ENCODE measurements at regions not wholly inside any gene's neighbourhood (a gene's known extent, or its start where the extent isn't known, plus 50 kb on each side); places are given as distances from the start of the nearest gene placed in this dataset.

DNA sequence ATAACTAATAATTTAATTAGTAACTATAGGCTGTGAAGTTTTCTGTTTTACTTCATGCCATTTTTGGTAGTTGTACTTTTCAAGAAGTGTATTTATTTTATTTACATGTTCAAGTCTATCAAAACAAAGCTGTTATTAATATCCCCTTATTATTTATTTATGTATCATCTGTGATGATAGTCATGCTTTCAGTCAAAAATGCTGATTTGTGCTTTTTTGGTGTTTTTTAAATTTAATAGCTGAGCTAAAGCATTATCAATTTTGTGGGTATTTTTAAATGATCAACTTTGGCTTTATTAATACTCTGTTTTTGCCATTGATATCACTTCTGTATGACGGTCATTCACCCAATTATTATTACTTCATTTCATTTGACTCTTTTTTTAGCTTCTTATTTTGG is 1229.2 kb upstream of the CADM2 start:
- no peak for TF ChIP-seq POLR2A (IDR thresholded peaks at IDR 0.05)
- TF ChIP-seq, protein P1, sequence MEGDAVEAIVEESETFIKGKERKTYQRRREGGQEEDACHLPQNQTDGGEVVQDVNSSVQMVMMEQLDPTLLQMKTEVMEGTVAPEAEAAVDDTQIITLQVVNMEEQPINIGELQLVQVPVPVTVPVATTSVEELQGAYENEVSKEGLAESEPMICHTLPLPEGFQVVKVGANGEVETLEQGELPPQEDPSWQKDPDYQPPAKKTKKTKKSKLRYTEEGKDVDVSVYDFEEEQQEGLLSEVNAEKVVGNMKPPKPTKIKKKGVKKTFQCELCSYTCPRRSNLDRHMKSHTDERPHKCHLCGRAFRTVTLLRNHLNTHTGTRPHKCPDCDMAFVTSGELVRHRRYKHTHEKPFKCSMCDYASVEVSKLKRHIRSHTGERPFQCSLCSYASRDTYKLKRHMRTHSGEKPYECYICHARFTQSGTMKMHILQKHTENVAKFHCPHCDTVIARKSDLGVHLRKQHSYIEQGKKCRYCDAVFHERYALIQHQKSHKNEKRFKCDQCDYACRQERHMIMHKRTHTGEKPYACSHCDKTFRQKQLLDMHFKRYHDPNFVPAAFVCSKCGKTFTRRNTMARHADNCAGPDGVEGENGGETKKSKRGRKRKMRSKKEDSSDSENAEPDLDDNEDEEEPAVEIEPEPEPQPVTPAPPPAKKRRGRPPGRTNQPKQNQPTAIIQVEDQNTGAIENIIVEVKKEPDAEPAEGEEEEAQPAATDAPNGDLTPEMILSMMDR (IDR thresholded peaks at IDR 0.05), result no peak
- TF ChIP-seq EP300 (IDR thresholded peaks at IDR 0.05), result no peak
- TF ChIP-seq POLR2AphosphoS5 (IDR thresholded peaks at IDR 0.05), result no peak
